IMR-90 (cell line): ENCODE measurements at regions not wholly inside any gene's neighbourhood (a gene's known extent, or its start where the extent isn't known, plus 50 kb on each side); places are given as distances from the start of the nearest gene placed in this dataset.

Experiments
- ATAC-seq: fragments of 200-7000 bp; cut with Tn5 transposase; 2 replicates; pipeline ENCODE4 v1.9.1; 2020; ENCODE audit warnings: low read depth, mild to moderate bottlenecking, moderate library complexity
- BruUV-seq: library from RNA; stranded (reverse); fragments of 400-500 nt; replicated peaks from 2 replicates; lab custom pipeline; 2021; lab: Mats Ljungman, UMichigan
- CTCF ChIA-PET: fragments of 300-600 bp; formaldehyde crosslinking; extraction: SDS; loops from one replicate; lab custom pipeline; 2021; ENCODE audit warnings: antibody characterized with exemption; lab: Yijun Ruan, JAX
- POLR2A ChIA-PET: fragments of 300-600 bp; sonication (Branson Sonifier 250); formaldehyde crosslinking; loops from one replicate; lab custom pipeline; 2022; ENCODE audit warnings: antibody characterized with exemption; ENCODE audit not compliant: unreplicated experiment; lab: Charles Lee
- DNase-seq: peaks from one replicate; pipeline ENCODE4 v3.0.0; 2013
- H2AFZ ChIP-seq: replicated peaks from 2 replicates; pipeline ENCODE3; 2013; ENCODE audit warnings: low read length, mild to moderate bottlenecking; ENCODE audit not compliant: poor library complexity
- H2AK5ac ChIP-seq: 2 replicates; pipeline ENCODE4 v1.6.1; 2013; ENCODE audit warnings: low read depth, low read length, inconsistent platforms
- H2AK9ac ChIP-seq: replicated peaks from 2 replicates; pipeline ENCODE3; 2013; ENCODE audit warnings: mild to moderate bottlenecking, low read depth, low read length, moderate library complexity; ENCODE audit not compliant: poor library complexity
- H2BK120ac ChIP-seq: 2 replicates; pipeline ENCODE4 v1.6.1; 2013; ENCODE audit warnings: low read depth, low read length, inconsistent platforms
- H2BK15ac ChIP-seq: 3 replicates; pipeline ENCODE4 v1.6.1; 2013; ENCODE audit warnings: low read depth, low read length, inconsistent platforms
- H2BK20ac ChIP-seq: 2 replicates; pipeline ENCODE4 v1.6.1; 2013; ENCODE audit warnings: low read depth, mild to moderate bottlenecking, inconsistent platforms, low read length, moderate library complexity
- H2BK5ac ChIP-seq: 2 replicates; pipeline ENCODE4 v1.6.1; 2013; ENCODE audit warnings: mild to moderate bottlenecking, low read depth, low read length, inconsistent platforms; ENCODE audit not compliant: poor library complexity, severe bottlenecking
- H3K14ac ChIP-seq: replicated peaks from 2 replicates; pipeline ENCODE4 v1.6.1; 2013; ENCODE audit warnings: low read depth, low read length, inconsistent platforms
- H3K18ac ChIP-seq: 2 replicates; pipeline ENCODE4 v1.6.1; 2013; ENCODE audit warnings: low read depth, low read length, control low read depth
- H3K23ac ChIP-seq: 2 replicates; pipeline ENCODE4 v1.6.1; 2013; ENCODE audit warnings: low read depth, low read length, inconsistent platforms
- H3K27ac ChIP-seq: 2 replicates; pipeline ENCODE4 v1.5.1; 2013; ENCODE audit warnings: mild to moderate bottlenecking, control low read depth, low read length; ENCODE audit not compliant: insufficient read depth
- H3K27me3 ChIP-seq: 2 replicates; pipeline ENCODE4 v1.6.1; 2013; ENCODE audit warnings: low read length; ENCODE audit not compliant: control insufficient read depth, insufficient read depth
- H3K36me3 ChIP-seq: 2 replicates; pipeline ENCODE4 v1.6.1; 2013; ENCODE audit warnings: low read length, mixed read lengths; ENCODE audit not compliant: control insufficient read depth, insufficient read depth
- H3K4ac ChIP-seq: 2 replicates; pipeline ENCODE4 v1.6.1; 2013; ENCODE audit warnings: low read depth, low read length, inconsistent platforms
- H3K4me1 ChIP-seq: 2 replicates; pipeline ENCODE4 v1.6.1; 2013; ENCODE audit warnings: low read length, mixed read lengths; ENCODE audit not compliant: control insufficient read depth, insufficient read depth
- H3K4me2 ChIP-seq: 2 replicates; pipeline ENCODE4 v1.6.1; 2013; ENCODE audit warnings: low read depth, mild to moderate bottlenecking, control low read depth, low read length, moderate library complexity
- H3K4me3 ChIP-seq: 2 replicates; pipeline ENCODE4 v1.5.1; 2013; ENCODE audit warnings: low read depth, mild to moderate bottlenecking, control low read depth, low read length, moderate library complexity; ENCODE audit not compliant: insufficient read depth
- H3K56ac ChIP-seq: 2 replicates; pipeline ENCODE4 v1.6.1; 2013; ENCODE audit warnings: low read length, inconsistent platforms; ENCODE audit not compliant: insufficient read depth; ENCODE audit errors: extremely low read depth
- H3K79me1 ChIP-seq, 2 experiments: 2 replicates each; pipeline ENCODE4 v1.6.1; 2013; ENCODE audit warnings: low read length in 2 of 2, inconsistent platforms in 1 of 2, low read depth in 1 of 2
- H3K9ac ChIP-seq: 2 replicates; pipeline ENCODE4 v1.6.1; 2013; ENCODE audit warnings: low read depth, low read length, control low read depth
- H3K9me1 ChIP-seq: 2 replicates; pipeline ENCODE4 v1.6.1; 2013; ENCODE audit warnings: low read length, inconsistent platforms; ENCODE audit not compliant: insufficient read depth
- H3K9me3 ChIP-seq: 2 replicates; pipeline ENCODE4 v1.6.1; 2013; ENCODE audit warnings: low read length; ENCODE audit not compliant: control insufficient read depth, insufficient read depth
- H4K20me1 ChIP-seq: 2 replicates; pipeline ENCODE4 v1.6.1; 2013; ENCODE audit warnings: low read length, inconsistent platforms; ENCODE audit not compliant: insufficient read depth
- H4K5ac ChIP-seq: 2 replicates; pipeline ENCODE4 v1.6.1; 2013; ENCODE audit warnings: mild to moderate bottlenecking, low read depth, low read length, control low read depth
- H4K8ac ChIP-seq, 2 experiments: 2 replicates each; pipeline ENCODE4 v1.6.1; 2013; ENCODE audit warnings: low read depth in 2 of 2, low read length in 2 of 2, control low read depth in 1 of 2, inconsistent platforms in 1 of 2
- H4K91ac ChIP-seq: 2 replicates; pipeline ENCODE4 v1.6.1; 2013; ENCODE audit warnings: low read depth, low read length, inconsistent platforms; ENCODE audit not compliant: insufficient read depth
- BHLHE40 ChIP-seq: fragments of 150-350 bp; IDR thresholded peaks from 2 replicates; pipeline ENCODE4 v1.6.1; 2016; ENCODE audit warnings: mild to moderate bottlenecking, low read depth, low read length
- CHD1 ChIP-seq: IDR thresholded peaks from 2 replicates; pipeline ENCODE4 v1.6.1; 2012; ENCODE audit warnings: low read depth, low read length, improper control_type of control experiment
- CTCF ChIP-seq: conservative IDR thresholded peaks from 2 replicates; pipeline ENCODE4 v1.5.1; 2012; ENCODE audit warnings: mild to moderate bottlenecking, low read depth, low read length, improper control_type of control experiment
- ELK1 ChIP-seq: fragments of 150-350 bp; IDR thresholded peaks from 2 replicates; pipeline ENCODE4 v1.6.1; 2016; ENCODE audit warnings: low read depth, mild to moderate bottlenecking, low read length, moderate library complexity, borderline replicate concordance
- FOS ChIP-seq: fragments of 150-350 bp; IDR thresholded peaks from 2 replicates; pipeline ENCODE4 v1.6.1; 2016; ENCODE audit warnings: low read depth, low read length
- MXI1 ChIP-seq: IDR thresholded peaks from 2 replicates; pipeline ENCODE4 v1.6.1; 2012; ENCODE audit warnings: low read depth, mild to moderate bottlenecking, low read length, moderate library complexity, borderline replicate concordance
- POLR2A ChIP-seq: IDR thresholded peaks from 2 replicates; pipeline ENCODE4 v1.6.1; 2012; ENCODE audit warnings: mild to moderate bottlenecking, low read depth, low read length
- RFX5 ChIP-seq: IDR thresholded peaks from 2 replicates; pipeline ENCODE4 v1.8.0; 2012; ENCODE audit warnings: low read depth, mild to moderate bottlenecking, low read length, moderate library complexity
- WGBS, 2 experiments: methylation state at CpG; one replicate each; pipeline versions ENCODE4 v1.1.5 to v1.1.7; 2013; ENCODE audit warnings: missing lambda C conversion rate in 2 of 2; ENCODE audit not compliant: insufficient read length in 1 of 2; ENCODE audit errors: extremely low coverage in 2 of 2; 5-methylcytosine and 5-hydroxymethylcytosine counted together
- dilution Hi-C: fragments of 300-500 bp; cut with HindIII; formaldehyde crosslinking; loops from one replicate; pipeline ENCODE4 v1.14.3; 2018; ENCODE audit warnings: low sequenced_read_pairs; ENCODE audit not compliant: unreplicated experiment
- in situ Hi-C: fragments of 300-500 bp; cut with MboI; formaldehyde crosslinking; loops from 3 replicates; pipeline ENCODE4 v1.14.3; 2019; ENCODE audit warnings: low sequenced_read_pairs, inconsistent platforms, mixed read lengths
- intact Hi-C: fragments of 100-400 bp; cut with micrococcal nuclease; formaldehyde crosslinking; loops from 2 replicates; pipeline ENCODE4 v1.10.0; 2022

- TF ChIP-seq POLR2A, result no peak
- no peak for TF ChIP-seq MXI1
- no peak for TF ChIP-seq CTCF
- TF ChIP-seq BHLHE40, result no peak
- TF ChIP-seq CHD1, result no peak
- no peak for TF ChIP-seq ELK1
- no peak for TF ChIP-seq FOS
- no peak for TF ChIP-seq RFX5
- H2BK5ac ChIP-seq, result no peak overlapping the region
- H2AFZ ChIP-seq, result no peak overlapping the region
- H3K36me3 ChIP-seq, result no peaks in the 10 kb centered on the region
- no peaks in the 10 kb centered on the region for H3K9me1 ChIP-seq
- no peaks in the 10 kb centered on the region for H3K9me3 ChIP-seq
- no TSS peak for BruUV-seq
- ChIA-PET POLR2A (no interaction called here), CTCF (no interaction called here)
- H3K9ac ChIP-seq, result no peak overlapping the region
- in situ Hi-C loops (no loop called here), dilution Hi-C loops (no loop called here), intact Hi-C loops (no loop called here)
- H3K27me3 ChIP-seq, result no peaks in the 10 kb centered on the region
- no peak overlapping the region for H2AK9ac ChIP-seq
- no peak overlapping the region for H3K4me3 ChIP-seq
- no peak overlapping the region for H3K18ac ChIP-seq
- no peak overlapping the region for H2BK120ac ChIP-seq
- no peak overlapping the region for H3K4ac ChIP-seq
- H3K14ac ChIP-seq, result no peak overlapping the region
- H4K91ac ChIP-seq, result no peak overlapping the region
- WGBS, 2 experiments, result no CpG with 5 or more reads among the region's 1 CpG
- no peak overlapping the region for H3K27ac ChIP-seq
- no peak overlapping the region for H2BK15ac ChIP-seq
- H4K5ac ChIP-seq, result no peak overlapping the region
- no peaks in the 10 kb centered on the region for H3K79me1 ChIP-seq
- no peaks in the 10 kb centered on the region for H3K4me1 ChIP-seq
- H2AK5ac ChIP-seq, result no peak overlapping the region
- H4K20me1 ChIP-seq, result no peaks in the 10 kb centered on the region
- H3K23ac ChIP-seq, result no peak overlapping the region
- H2BK20ac ChIP-seq, result no peak overlapping the region
- H3K4me2 ChIP-seq, result no peak overlapping the region
- ATAC-seq (no peak), DNase-seq (no peak)
- no peak overlapping the region for H4K8ac ChIP-seq
- H3K56ac ChIP-seq, result no peak overlapping the region
Measured at GRCh38 chrX:121301822-121302221, 254.4 kb downstream of the GLUD2 start.
